Brain microvascular endothelial cell (primary cell): ENCODE measurements at regions not wholly inside any gene's neighbourhood (a gene's known extent, or its start where the extent isn't known, plus 50 kb on each side); places are given as distances from the start of the nearest gene placed in this dataset.

Source experiments
- DNase-seq: peaks from one replicate; pipeline ENCODE4 v3.0.0-alpha.2; 2020
- H3K27ac ChIP-seq: fragments of 250-450 bp; sonication (Bioruptor Pico); 2 replicates; pipeline ENCODE4 v1.5.1; 2020; ENCODE audit warnings: mild to moderate bottlenecking, moderate library complexity
- H3K27me3 ChIP-seq: fragments of 250-450 bp; sonication (Bioruptor Pico); replicated peaks from 2 replicates; pipeline ENCODE4 v1.5.1; 2020; ENCODE audit warnings: mild to moderate bottlenecking
- H3K36me3 ChIP-seq: fragments of 250-450 bp; sonication (Bioruptor Pico); replicated peaks from 2 replicates; pipeline ENCODE4 v1.5.1; 2020; ENCODE audit warnings: mild to moderate bottlenecking
- H3K4me3 ChIP-seq: 2 replicates; pipeline ENCODE4 v1.5.1; 2011; ENCODE audit warnings: low read depth, mild to moderate bottlenecking, control low read depth, low read length, moderate library complexity
- CTCF ChIP-seq: IDR thresholded peaks from 2 replicates; pipeline ENCODE4 v1.5.1; 2011; ENCODE audit warnings: low read depth, mild to moderate bottlenecking, moderate library complexity, low read length, control low read depth, inconsistent platforms; ENCODE audit errors: missing control alignments
- in situ Hi-C: cut with HindIII; loops from 2 replicates; pipeline ENCODE4 v1.10.0; 2017; ENCODE audit warnings: low sequenced_read_pairs, low pct_ligation_motif_present

- Histone ChIP-seq H3K36me3 (no peaks in the 10 kb centered on the region), H3K4me3 (no peak overlapping the region), H3K27me3 (no peaks in the 10 kb centered on the region), H3K27ac (no peak overlapping the region)
- DNase-seq, result no peak
- in situ Hi-C loops, result no loop called here
- TF ChIP-seq CTCF, result no peak
Measured at GRCh38 chr2:194610297-194610696, 1046.7 kb upstream of the SLC39A10 start.

GRCh38 chr2:194603429-194603828, 1053.6 kb upstream of the SLC39A10 start:
- Histone ChIP-seq H3K27me3 (no peaks in the 10 kb centered on the region), H3K36me3 (no peaks in the 10 kb centered on the region), H3K27ac (no peak overlapping the region), H3K4me3 (no peak overlapping the region)
- DNase-seq, result no peak
- TF ChIP-seq CTCF, result no peak
- in situ Hi-C loops, result no loop called here

GRCh38 chr2:194602750-194603149, 1054.3 kb upstream of the SLC39A10 start:
- Histone ChIP-seq H3K27me3 (no peaks in the 10 kb centered on the region), H3K4me3 (no peak overlapping the region), H3K27ac (no peak overlapping the region), H3K36me3 (no peaks in the 10 kb centered on the region)
- in situ Hi-C loops, result no loop called here
- no peak for TF ChIP-seq CTCF
- DNase-seq, result no peak

- no peak overlapping the region for H3K27ac ChIP-seq
- DNase-seq, result no peak
- no peaks in the 10 kb centered on the region for H3K27me3 ChIP-seq
- no peaks in the 10 kb centered on the region for H3K36me3 ChIP-seq
- TF ChIP-seq CTCF, result no peak
- in situ Hi-C loops, result no loop called here
- H3K4me3 ChIP-seq, result no peak overlapping the region
Measured at GRCh38 chr2:194591192-194591591, 1065.8 kb upstream of the SLC39A10 start.

- Histone ChIP-seq H3K36me3 (no peaks in the 10 kb centered on the region), H3K4me3 (no peak overlapping the region), H3K27ac (no peak overlapping the region), H3K27me3 (no peaks in the 10 kb centered on the region)
- TF ChIP-seq CTCF, result no peak
- in situ Hi-C loops, result no loop called here
- DNase-seq, result no peak
Measured at GRCh38 chr2:194587739-194588270, 1069.2 kb upstream of the SLC39A10 start.

- in situ Hi-C loops, result no loop called here
- no peaks in the 10 kb centered on the region for H3K27me3 ChIP-seq
- H3K36me3 ChIP-seq, result no peaks in the 10 kb centered on the region
- no peak for TF ChIP-seq CTCF
- H3K4me3 ChIP-seq, result no peak overlapping the region
- no peak for DNase-seq
- H3K27ac ChIP-seq, result no peak overlapping the region
Measured at GRCh38 chr2:194567661-194568017, 1089.4 kb upstream of the SLC39A10 start.
